NCI-H2227 (cell line): ENCODE measurements at regions not wholly inside any gene's neighbourhood (a gene's known extent, or its start where the extent isn't known, plus 50 kb on each side); places are given as distances from the start of the nearest gene placed in this dataset.

Source experiments
- DNase-seq: peaks from one replicate; lab custom pipeline; 2025; ENCODE audit not compliant: unreplicated experiment; lab: John Stamatoyannopoulos, UW

DNA sequence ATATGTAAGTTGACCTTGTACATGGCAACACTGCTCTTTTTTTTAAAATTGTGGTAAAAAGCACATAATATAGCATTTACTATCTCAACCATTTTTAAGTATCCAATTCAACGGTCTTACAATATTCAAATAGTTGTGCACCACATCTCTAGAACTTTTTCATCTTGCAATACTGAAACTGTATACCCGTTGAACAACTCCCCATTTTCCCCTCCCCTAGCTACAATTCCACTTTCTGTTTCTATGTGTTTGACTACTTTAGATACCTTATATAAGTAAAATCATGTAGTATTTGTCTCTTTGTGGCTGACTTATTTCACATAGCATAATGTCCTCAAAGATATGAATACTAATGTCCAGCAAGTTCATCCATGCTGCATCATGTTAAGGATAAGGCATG lies 452.1 kb downstream of the TXNL1 start:
- no peak for DNase-seq

DNA sequence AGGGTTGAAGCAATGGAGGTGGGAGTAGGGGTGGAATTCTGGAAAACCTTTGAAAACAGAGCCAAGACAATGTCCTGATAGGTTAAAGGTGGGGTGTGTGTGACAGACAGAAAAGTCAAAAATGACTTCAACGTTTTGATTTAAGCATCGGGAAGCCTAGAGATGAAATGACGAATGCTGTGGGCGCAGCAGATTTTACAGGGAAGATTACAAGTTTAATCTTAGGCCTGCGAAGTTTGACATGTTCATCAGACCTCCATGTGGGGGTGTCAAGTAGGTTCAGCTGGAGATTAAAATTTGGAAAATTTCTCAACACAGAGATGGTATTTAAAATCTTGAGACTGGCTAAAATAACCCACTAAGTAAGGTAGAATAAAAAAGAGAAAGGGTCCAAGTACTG lies 453.3 kb downstream of the TXNL1 start:
- DNase-seq: no peak

DNA sequence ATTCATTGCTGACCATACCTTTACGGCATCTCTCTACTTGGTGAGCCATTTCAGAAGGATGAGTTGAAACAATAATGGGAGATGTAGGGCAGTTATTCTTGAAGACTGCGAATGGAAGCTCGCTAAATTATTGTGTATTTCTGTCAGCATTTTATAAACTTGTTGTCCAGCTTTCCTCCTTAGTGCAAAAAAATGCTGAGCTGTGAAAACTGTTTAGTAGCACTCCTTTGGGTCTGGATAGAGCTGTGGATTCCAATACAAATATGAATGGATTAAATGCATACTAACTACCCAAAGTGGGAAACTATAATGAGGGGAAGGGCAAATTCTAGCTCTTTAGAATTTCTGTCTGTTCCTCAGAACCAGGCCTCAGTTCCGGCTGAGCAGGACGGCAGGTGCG lies 461.6 kb downstream of the TXNL1 start:
- DNase-seq: no peak

DNA sequence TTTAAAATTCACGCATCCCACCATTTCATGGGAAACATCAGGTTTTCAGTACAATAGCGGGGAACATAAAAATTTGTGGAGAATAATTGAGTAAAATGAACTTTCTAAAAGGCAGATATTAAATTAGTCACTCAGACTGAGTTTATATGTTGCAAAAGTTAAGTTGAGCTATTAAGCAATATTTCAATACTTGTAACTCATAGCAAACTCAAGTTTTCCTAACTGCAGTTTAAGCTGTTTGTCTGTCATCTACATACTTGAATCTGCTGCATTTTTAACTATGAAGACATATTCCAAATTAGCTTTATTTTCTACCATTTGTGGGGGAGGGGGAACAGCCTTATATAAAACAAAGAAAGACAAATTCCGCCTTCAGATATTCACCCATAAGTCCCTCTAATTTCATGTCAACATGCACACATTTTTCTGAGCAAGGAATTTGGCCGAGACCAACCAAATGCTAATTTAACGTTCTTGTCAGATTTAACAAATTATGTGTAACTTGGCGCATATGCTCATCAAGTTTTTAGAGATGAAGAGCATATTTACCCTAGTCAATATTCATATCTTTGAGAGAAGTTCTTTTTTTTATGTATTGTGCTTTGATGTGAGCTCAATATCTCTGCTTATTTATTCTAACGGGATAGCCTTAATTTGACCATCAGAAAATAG lies 462.9 kb downstream of the TXNL1 start:
- DNase-seq: no peak

DNA sequence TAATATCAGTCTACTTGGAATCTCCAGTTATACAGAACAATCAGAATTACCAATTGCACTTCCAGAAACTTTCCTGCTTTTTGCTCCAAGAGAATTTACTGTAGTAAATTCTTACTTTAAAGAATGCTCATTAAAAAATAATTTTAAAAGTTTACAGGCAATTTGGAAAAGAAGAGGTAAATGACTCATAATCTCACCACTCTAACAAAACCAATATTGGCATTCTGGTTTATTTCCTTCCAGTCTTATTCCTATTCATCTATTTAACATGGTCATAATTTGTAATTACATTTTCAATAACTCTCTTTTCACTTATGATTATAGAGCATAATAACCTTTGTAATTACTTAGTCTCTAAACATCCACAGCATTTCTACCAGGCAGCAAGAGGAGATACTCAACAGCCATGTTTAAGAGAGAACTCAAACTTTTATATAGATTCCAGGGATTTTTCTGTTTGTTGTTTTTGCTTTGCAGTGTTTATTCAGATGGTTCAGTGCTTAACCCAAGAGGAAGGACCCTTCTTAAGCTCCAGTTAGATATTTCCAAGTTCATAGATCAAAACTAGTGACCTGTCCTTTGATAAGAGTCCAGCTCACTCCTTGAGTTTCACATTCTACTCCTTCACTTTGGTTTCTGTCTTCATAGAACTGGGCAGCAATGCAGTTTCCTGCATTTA lies 464.7 kb downstream of the TXNL1 start:
- DNase-seq: no peak

DNA sequence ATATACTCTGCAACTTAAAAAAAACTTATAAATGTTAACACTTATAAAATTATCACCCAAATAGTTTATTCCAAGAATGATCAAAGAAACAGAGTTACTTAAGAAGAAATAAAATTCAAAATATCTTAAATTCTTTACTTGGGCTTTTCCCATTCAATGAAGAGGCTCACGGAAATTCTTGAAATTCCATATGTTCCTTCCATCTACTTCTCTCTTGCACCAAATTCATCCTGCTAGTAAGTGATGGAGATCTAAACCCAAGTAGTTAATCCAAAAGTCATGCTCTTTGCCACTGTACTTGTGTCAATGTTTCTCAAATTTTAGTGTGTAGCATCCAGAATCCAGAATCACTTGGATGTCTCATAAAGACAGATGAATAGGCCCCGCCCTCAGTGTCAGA lies 465.9 kb downstream of the TXNL1 start:
- no peak for DNase-seq

DNA sequence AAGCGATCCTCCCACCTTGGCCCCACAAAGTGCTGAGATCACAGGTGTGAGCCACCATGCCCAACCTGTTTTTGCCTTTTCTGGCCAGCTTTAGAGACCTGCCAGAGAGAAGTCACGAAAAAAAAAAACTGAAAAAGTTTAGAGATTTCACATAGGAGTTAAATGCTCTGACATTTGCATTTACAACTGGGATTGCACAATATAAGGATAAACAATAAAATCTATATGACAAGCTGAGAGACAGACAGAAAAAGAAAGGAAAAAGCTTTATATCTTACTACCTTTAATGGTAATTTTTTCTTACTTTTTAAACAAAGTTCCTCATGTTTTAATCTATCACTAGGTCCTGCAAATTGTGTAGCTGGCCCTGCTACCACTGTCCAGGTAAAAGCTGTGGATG lies 466.5 kb downstream of the TXNL1 start:
- no peak for DNase-seq

DNA sequence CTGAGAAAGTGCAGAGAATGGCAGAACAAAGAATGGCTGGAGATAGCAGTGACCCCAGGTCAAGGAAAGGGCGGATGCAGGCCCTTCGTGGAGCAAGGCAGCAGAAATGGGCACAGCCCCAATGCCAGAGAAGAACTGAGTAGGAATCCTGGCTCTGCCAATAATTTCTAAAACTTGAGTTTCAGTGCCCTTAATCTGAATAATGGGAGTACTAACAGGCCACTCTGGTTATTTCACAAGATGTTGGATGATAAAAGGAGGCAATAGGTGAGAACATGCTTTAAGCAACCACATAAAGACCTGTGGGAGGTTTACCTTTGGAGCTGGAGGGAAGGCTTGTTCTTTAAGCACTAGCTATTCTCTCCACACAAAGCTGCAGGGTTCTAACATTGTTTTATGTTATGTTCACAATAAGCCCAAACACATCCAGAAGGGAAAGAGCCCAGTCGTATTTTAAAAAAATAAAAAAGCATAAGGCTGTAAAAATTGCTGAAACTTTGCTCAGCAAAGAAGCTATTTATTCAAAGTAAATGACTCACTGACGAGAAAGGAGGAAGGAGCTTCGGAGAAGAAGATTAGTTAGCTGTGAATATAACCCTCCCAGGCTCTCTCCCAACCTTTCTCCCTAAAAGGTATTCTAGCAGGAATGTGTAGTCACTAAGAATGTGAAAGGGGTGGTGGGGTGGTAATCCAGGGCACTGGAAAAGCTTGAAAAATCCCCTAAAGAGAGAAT lies 470.2 kb downstream of the TXNL1 start:
- DNase-seq: no peak

DNA sequence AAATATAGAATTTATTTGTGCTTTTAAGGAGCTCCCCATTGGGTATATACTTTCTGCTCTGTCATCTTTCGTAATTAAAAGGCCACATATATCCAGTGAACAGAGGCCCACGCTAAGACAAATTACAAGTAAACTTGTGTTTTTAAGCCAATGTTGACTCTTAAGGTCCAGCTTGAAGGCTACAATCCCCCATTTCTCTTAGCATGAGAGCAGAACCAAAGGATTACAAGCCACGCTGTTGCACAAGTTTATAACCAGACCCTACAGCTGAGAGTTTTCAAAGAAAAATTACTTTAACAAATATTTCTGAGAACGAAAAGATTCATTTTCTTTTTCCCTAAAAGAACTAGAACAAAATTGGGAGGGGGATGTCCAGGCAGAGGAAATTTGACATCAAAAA lies 471.0 kb downstream of the TXNL1 start:
- no peak for DNase-seq

DNA sequence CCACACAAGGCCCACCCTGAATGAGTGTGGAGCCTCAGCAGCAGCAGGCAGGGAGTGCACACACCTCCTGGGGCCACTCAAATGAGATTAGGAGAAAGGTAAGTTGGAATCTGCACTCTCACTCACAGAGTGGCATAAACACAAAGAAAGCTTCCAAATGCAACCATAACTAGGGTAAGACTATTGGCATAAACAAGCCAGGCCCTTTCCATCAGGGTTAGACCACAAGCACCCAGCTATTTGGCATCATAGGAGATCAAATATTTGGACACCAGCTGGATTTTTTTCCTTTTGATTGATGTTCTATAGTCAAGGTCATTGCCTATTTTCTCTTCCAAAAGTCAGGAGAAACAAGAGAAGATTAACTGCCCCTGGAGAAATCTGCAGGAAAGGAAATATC lies 471.5 kb downstream of the TXNL1 start:
- no peak for DNase-seq

DNA sequence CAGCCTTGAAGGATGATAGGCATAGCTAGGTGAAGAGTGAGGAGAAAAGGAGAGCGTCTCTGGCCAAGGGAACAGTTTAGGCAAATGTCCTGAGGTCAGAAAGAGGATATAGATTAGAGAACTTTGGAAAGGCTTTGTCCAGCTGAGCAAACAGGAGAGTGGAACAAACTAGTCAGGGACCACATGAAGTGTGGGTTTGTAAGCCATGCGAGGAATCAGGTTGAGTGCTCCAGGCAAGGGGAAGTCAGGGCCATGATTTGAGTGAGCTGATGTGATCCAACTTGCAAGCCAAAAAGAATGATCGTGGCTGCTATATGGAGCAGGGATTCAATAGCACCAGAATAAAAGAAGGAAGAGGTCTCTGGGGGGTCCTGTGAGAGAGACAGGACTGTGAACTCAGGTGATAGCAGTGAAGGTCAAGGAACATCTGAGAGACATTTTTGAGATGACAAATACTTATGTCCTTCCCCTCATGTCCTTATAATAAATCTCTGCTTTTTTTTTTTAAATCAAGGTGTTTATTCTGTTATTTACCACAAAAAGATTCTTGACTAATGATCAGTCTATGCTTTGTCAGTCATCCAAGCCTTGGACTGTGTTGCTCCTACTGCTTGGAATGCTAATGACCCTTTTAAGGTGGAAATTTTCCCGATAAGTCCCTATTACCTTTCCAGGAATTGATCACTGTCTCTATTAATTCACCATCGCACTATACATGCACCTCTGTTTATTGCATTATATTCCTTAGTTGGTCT lies 472.6 kb downstream of the TXNL1 start:
- no peak for DNase-seq

DNA sequence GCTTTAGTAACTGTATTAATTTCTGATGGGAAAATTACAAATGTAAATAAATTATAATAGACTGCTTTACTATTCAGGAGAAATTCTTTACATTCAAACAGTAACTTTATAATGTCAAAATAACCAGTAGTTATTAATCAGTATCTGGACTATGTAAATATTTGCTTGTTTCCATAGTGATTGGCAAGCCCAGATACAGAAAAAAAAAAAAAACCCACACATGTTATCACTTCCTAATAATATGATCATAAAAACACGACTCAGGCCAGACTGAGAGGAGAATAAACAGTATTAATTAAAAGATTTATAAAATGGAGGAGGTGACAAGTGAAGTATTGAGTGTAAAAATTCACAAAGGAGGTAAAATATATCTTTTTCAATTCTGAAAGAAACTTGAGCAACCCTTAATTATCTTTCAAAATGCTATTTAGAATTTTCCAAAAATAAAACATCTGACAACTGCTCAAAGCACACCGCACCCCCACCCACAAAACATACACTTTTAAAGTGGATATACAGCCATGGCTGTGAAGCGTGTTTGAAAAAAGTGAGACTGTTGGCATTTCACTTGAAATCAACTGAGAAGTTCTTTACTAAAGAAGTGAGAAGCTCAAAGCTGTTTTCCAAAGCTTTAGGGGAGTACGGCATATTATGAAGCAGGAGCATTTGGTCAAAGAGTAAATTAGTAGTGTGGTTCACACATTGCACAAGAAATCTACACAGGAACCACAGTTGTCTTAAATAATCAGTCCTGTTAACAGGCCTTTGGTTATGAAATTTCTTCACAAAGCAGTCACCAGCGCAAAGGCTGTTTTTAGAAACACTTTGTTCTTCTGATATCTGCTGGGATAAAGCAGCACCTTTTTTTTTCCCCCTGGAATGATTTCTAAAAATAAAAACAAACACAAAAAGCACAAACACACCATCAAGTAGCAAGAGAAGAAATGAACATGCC lies 475.8 kb downstream of the TXNL1 start:
- DNase-seq: no peak

DNA sequence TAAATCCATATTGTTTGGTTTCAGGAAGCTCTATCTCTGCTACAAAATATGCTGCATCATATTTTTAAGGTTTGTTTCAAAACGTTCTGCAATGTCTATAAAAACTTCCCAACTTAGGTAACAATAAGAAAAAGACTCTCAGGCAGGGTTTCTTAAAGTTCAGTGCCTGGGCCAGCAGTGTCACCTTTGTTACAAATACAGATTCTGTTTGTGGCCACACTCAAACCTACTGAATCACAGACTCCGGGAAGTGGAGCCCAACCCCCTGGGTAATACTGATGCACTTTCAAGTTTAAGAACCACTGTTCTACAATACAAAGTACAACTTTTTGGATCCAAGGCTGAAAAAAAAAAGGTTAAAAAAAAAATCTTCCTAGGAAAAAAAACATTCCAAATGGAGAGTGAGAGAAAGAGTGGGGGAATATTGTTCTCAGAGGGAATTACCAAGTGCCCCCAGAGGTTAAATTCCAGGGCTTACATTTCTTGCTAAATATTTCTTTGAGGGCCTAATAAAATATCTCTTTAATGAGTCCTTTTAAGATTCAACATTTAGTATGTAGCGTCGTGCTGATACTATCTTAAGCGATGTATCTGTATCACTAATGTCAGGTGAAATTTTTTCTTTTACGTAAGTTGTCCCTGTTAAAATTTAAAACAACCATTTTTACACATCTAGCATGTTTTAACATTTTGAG lies 476.7 kb downstream of the TXNL1 start:
- DNase-seq: no peak

DNA sequence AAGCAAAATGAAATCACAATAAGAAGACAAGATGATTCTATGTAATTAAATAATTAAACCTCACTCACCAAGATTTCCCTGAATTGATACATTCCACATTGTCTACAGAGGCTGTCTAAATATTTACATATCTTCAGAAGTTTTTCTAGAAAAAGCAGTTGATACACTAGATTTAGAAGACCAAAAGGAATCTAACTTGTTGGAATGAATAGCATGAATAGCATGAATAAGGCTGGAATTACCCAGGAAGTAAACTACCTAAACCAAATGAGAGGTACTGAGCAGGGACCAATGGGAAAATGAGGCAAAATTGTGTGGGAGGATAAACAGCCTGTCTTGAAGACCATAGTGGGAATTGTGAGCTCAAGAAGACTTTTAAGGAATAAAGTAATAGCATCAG lies 479.7 kb downstream of the TXNL1 start:
- DNase-seq: no peak

DNA sequence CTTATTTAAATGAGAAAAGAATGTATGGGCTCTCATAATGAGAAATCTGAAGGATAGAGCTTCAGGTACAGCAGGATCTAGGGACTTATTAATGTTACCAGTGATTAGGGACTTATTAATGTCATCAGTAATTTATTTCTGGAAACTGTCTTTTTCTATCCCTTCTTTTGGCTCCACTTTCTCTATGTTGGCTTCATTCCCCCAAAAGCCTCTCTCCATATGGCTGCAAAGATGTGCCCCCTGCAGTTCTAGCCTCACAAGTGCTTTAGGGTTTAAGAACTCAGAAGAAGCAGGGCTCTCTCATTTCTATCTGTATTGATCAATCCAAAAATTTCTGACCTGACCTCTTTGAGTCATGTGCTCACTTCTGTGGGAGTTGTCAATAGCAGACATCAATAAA lies 480.9 kb downstream of the TXNL1 start:
- DNase-seq: no peak

DNA sequence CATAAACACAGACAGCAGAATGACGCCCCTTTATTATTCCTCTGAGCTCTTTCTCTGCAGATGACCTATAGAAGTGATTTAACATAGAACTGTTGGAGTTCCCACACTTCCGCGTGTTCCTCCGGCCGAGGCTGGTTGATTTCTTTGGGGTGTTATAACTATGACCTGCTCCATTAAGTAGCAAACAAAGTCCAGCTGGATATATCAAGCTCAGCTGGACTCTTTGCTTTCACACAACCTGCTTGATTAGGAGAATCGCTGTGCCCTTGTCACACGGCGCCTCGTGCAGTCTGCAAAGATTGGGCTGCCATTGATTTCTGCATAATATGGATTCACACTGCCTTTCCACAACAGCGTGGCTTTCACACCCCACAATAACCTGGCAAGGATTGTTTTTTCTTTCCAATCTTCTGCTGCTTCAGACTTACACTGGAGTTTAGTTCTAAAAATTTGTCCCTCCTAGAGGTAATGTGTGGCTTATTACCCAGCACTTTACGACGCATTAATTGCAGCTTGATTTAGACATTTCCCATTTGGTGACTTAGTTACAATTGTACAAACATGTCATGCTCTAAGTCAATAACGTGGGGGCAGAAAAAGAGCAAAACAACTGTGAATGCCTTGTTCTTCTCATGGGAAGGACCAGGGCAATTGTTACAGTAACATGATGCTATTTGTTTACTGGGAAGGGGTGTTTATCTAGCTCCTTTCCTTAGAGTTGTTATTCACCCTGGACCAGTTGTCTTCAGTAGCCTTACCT lies 485.7 kb downstream of the TXNL1 start:
- DNase-seq: peak; percentile 42

DNA sequence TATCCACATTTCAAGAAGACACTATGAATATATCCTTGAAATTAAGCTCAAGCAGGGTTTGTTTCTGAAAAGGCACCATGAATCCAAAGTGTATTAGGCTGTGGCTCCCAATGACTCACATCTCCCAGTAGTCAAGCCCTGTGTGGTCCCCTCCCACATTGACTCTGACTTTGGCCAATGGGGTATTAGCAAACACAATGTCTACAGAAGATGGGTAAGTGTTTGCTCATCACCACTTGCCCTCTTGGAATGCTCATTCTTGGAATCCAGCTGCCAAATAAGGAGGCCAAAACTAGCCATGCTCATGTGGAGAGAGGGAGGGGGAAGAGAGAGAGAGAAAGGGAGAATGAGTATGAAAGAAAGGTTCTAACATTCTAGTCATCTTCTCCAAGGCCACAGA lies 490.0 kb downstream of the TXNL1 start:
- DNase-seq: no peak

DNA sequence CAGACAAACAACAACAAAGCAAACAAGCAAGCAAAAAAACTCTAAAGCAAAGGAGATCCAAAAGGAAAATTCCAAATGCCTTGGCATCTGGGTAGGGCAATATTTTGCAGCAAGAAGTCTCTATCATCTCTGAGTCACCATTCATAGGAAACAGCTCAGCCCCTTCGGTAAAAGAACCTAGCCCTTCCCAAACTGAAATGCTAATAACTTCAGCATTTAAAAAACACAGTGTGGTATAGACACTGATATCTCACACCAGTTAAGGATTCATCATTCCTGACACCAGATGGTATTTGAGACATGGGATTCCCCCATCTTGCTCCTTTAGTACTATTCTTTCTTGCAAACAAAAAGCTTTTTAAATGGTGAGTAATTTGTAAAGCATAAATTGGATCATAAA lies 491.8 kb downstream of the TXNL1 start:
- DNase-seq: no peak

DNA sequence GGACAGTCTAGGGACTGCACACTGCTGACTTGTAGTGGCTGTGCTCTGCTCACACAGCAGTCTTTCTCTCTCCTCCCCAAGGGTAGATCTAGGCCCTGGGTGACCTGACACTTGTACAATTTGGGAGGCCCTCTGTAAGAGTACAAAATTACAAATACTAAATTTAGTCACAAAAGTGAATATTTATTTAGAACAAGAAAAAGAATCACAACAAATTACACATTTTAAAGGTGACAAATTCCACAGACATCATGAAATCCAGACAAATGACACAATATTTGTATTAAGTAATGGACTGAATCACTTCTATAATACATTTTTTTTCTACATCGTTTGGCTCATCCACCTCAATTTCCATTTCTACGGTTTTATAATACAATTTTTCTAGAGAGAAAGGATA lies 496.4 kb downstream of the TXNL1 start:
- DNase-seq: no peak
